H9 (cell line): ENCODE measurements at regions not wholly inside any gene's neighbourhood (a gene's known extent, or its start where the extent isn't known, plus 50 kb on each side); places are given as distances from the start of the nearest gene placed in this dataset.

Experiments used
- DNase-seq: peaks from one replicate; pipeline ENCODE4 v3.0.0-alpha.2; 2017
- H2AFZ ChIP-seq: one replicate; pipeline ENCODE4 v1.6.1; 2013; ENCODE audit warnings: mild to moderate bottlenecking, low read length, control low read depth, moderate library complexity
- H2AK5ac ChIP-seq: 2 replicates; pipeline ENCODE4 v1.6.1; 2013; ENCODE audit warnings: low read length, control low read depth, mixed read lengths; ENCODE audit not compliant: insufficient read length
- H2BK120ac ChIP-seq: one replicate; pipeline ENCODE4 v1.6.1; 2013; ENCODE audit warnings: low read depth, mild to moderate bottlenecking, low read length, control low read depth, inconsistent platforms; ENCODE audit not compliant: poor library complexity, severe bottlenecking
- H2BK12ac ChIP-seq: 2 replicates; pipeline ENCODE4 v1.6.1; 2013; ENCODE audit warnings: low read length, control low read depth, mixed read lengths, low read depth; ENCODE audit not compliant: insufficient read length
- H2BK15ac ChIP-seq: 2 replicates; pipeline ENCODE4 v1.6.1; 2013; ENCODE audit warnings: low read depth, low read length, control low read depth
- H2BK20ac ChIP-seq: one replicate; pipeline ENCODE4 v1.6.1; 2013; ENCODE audit warnings: low read depth, mild to moderate bottlenecking, low read length, control low read depth, inconsistent platforms; ENCODE audit not compliant: poor library complexity, severe bottlenecking
- H2BK5ac ChIP-seq: 2 replicates; pipeline ENCODE4 v1.6.1; 2013; ENCODE audit warnings: low read length, control low read depth, mixed read lengths; ENCODE audit not compliant: insufficient read length
- H3K14ac ChIP-seq: 2 replicates; pipeline ENCODE4 v1.6.1; 2013; ENCODE audit warnings: low read length, control low read depth; ENCODE audit not compliant: insufficient read depth
- H3K18ac ChIP-seq: 2 replicates; pipeline ENCODE4 v1.6.1; 2013; ENCODE audit warnings: low read depth, mild to moderate bottlenecking, mixed read lengths, low read length, control low read depth; ENCODE audit not compliant: insufficient read length
- H3K23ac ChIP-seq: 2 replicates; pipeline ENCODE4 v1.6.1; 2013; ENCODE audit warnings: low read length, control low read depth, mixed read lengths, low read depth; ENCODE audit not compliant: insufficient read length
- H3K23me2 ChIP-seq: 2 replicates; pipeline ENCODE4 v1.6.1; 2013; ENCODE audit warnings: low read depth, mild to moderate bottlenecking, mixed read lengths, low read length, control low read depth; ENCODE audit not compliant: insufficient read length, poor library complexity, severe bottlenecking
- H3K27ac ChIP-seq: 2 replicates; pipeline ENCODE4 v1.5.1; 2013; ENCODE audit warnings: low read length, control low read depth, mixed read lengths, low read depth; ENCODE audit not compliant: insufficient read length
- H3K27me3 ChIP-seq: 2 replicates; pipeline ENCODE4 v1.6.1; 2013; ENCODE audit warnings: low read length, control low read depth, inconsistent platforms; ENCODE audit not compliant: insufficient read depth
- H3K4ac ChIP-seq: 2 replicates; pipeline ENCODE4 v1.6.1; 2013; ENCODE audit warnings: low read depth, mild to moderate bottlenecking, control low read depth, inconsistent platforms, low read length, moderate library complexity
- H3K4me1 ChIP-seq: 2 replicates; pipeline ENCODE4 v1.6.1; 2013; ENCODE audit warnings: low read length, control low read depth, inconsistent platforms; ENCODE audit not compliant: insufficient read depth
- H3K4me2 ChIP-seq: 2 replicates; pipeline ENCODE4 v1.6.1; 2013; ENCODE audit warnings: low read length, control low read depth, mixed read lengths; ENCODE audit not compliant: insufficient read length, insufficient read depth
- H3K56ac ChIP-seq: 2 replicates; pipeline ENCODE4 v1.6.1; 2013; ENCODE audit warnings: low read depth, mild to moderate bottlenecking, mixed read lengths, low read length, control low read depth; ENCODE audit not compliant: insufficient read length
- H3K79me1 ChIP-seq: 2 replicates; pipeline ENCODE4 v1.6.1; 2013; ENCODE audit warnings: low read depth, mild to moderate bottlenecking, moderate library complexity, low read length, control low read depth, inconsistent platforms; ENCODE audit not compliant: insufficient read depth, poor library complexity, severe bottlenecking
- H3K79me2 ChIP-seq: 2 replicates; pipeline ENCODE4 v1.6.1; 2013; ENCODE audit warnings: low read length, control low read depth, inconsistent platforms; ENCODE audit not compliant: insufficient read depth
- H3K9ac ChIP-seq: 2 replicates; pipeline ENCODE4 v1.6.1; 2013; ENCODE audit warnings: low read length, control low read depth, mixed read lengths; ENCODE audit not compliant: insufficient read length; ENCODE audit errors: extremely low read depth
- H3K9me3 ChIP-seq: one replicate; pipeline ENCODE4 v1.6.1; 2013; ENCODE audit warnings: low read depth, low read length, inconsistent platforms; ENCODE audit not compliant: control insufficient read depth
- H3T11ph ChIP-seq: one replicate; pipeline ENCODE4 v1.6.1; 2013; ENCODE audit warnings: mild to moderate bottlenecking, low read length, control low read depth, inconsistent platforms
- H4K20me1 ChIP-seq: one replicate; pipeline ENCODE4 v1.6.1; 2013; ENCODE audit not compliant: control insufficient read depth, insufficient read length, insufficient read depth
- H4K5ac ChIP-seq: 2 replicates; pipeline ENCODE4 v1.6.1; 2013; ENCODE audit warnings: low read depth, mild to moderate bottlenecking, mixed read lengths, low read length, control low read depth; ENCODE audit not compliant: insufficient read length
- H4K8ac ChIP-seq: replicated peaks from 2 replicates; pipeline ENCODE4 v1.6.1; 2013; ENCODE audit warnings: low read length, control low read depth, mixed read lengths, low read depth; ENCODE audit not compliant: insufficient read length
- H4K91ac ChIP-seq: 2 replicates; pipeline ENCODE4 v1.6.1; 2013; ENCODE audit warnings: low read depth, mild to moderate bottlenecking, moderate library complexity, mixed read lengths, low read length, control low read depth; ENCODE audit not compliant: insufficient read length
- H3K27ac Mint-ChIP-seq, 3 experiments: 2 replicates in 2 of 3; 3 replicates in 1 of 3; pipeline ENCODE4 v1.8.0; 2020 to 2021; ENCODE audit warnings: mixed read lengths in 3 of 3, mild to moderate bottlenecking in 1 of 3, moderate library complexity in 1 of 3
- H3K27me3 Mint-ChIP-seq: 2 replicates; pipeline ENCODE4 v1.8.0; 2021; ENCODE audit warnings: low read depth, mild to moderate bottlenecking, moderate library complexity, mixed read lengths
- H3K36me3 Mint-ChIP-seq, 3 experiments: 2 replicates in 2 of 3; 3 replicates in 1 of 3; pipeline ENCODE4 v1.8.0; 2020 to 2021; ENCODE audit warnings: low read depth in 3 of 3, mixed read lengths in 3 of 3; ENCODE audit not compliant: insufficient read depth in 1 of 3
- H3K4me1 Mint-ChIP-seq, 2 experiments: 2 replicates each; pipeline ENCODE4 v1.8.0; 2020; ENCODE audit warnings: mixed read lengths in 2 of 2
- H3K4me3 Mint-ChIP-seq, 2 experiments: 2 replicates in 1 of 2; 3 replicates in 1 of 2; pipeline ENCODE4 v1.8.0; 2020 to 2021; ENCODE audit warnings: mild to moderate bottlenecking in 2 of 2, mixed read lengths in 2 of 2, moderate library complexity in 1 of 2
- H3K9me3 Mint-ChIP-seq, 2 experiments: 2 replicates in 1 of 2; 3 replicates in 1 of 2; pipeline ENCODE4 v1.8.0; 2020; ENCODE audit warnings: mild to moderate bottlenecking in 2 of 2, mixed read lengths in 2 of 2, moderate library complexity in 1 of 2
- WGBS: extraction: QIAGEN DNeasy Blood & Tissue Kit; methylation state at CpG from one replicate; pipeline ENCODE4 v1.1.7; 2013; ENCODE audit warnings: missing lambda C conversion rate, low lambda C conversion rate, mixed read lengths; ENCODE audit not compliant: insufficient read length; ENCODE audit errors: extremely low coverage; 5-methylcytosine and 5-hydroxymethylcytosine counted together
- TF ChIP-seq, protein P1 (sequence below): fragments of 200-600 bp; sonication (generic); conservative IDR thresholded peaks from 3 replicates; pipeline ENCODE4 v1.8.0; 2021; ENCODE audit warnings: antibody characterized with exemption, mild to moderate bottlenecking

DNA sequence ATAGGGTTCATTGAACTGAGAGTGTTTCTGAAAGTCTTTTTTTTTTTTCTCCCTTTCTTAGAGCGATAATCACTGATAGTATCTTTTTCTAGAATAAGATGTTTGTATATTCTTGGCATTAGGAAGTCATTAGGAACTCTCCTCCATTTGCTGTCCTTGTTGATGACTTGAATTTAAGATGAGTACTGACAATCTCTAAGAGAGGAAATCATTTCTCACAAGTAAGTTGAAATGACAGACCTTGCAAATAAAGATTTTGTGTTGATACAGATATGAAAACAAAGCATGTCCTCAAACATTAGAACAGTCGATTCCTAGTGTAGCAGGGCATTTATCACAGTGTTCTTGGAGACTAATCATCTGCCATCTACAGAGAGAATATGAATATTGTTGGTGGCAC lies 458.4 kb upstream of the SYT1 start:
- WGBS: no CpG with 5 or more reads among the region's 2 CpGs
- no peak overlapping the region for H3K4me2 ChIP-seq
- no peaks in the 10 kb centered on the region for H4K20me1 ChIP-seq
- TF ChIP-seq, protein P1, sequence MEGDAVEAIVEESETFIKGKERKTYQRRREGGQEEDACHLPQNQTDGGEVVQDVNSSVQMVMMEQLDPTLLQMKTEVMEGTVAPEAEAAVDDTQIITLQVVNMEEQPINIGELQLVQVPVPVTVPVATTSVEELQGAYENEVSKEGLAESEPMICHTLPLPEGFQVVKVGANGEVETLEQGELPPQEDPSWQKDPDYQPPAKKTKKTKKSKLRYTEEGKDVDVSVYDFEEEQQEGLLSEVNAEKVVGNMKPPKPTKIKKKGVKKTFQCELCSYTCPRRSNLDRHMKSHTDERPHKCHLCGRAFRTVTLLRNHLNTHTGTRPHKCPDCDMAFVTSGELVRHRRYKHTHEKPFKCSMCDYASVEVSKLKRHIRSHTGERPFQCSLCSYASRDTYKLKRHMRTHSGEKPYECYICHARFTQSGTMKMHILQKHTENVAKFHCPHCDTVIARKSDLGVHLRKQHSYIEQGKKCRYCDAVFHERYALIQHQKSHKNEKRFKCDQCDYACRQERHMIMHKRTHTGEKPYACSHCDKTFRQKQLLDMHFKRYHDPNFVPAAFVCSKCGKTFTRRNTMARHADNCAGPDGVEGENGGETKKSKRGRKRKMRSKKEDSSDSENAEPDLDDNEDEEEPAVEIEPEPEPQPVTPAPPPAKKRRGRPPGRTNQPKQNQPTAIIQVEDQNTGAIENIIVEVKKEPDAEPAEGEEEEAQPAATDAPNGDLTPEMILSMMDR: no peak
- H2AFZ ChIP-seq: no peak overlapping the region
- H2BK15ac ChIP-seq: no peak overlapping the region
- peaks cover 5% of the 10 kb centered on the region for H3K4me1 ChIP-seq
- H3K79me2 ChIP-seq: no peaks in the 10 kb centered on the region
- no peak overlapping the region for H2BK5ac ChIP-seq
- no peak overlapping the region for H3K14ac ChIP-seq
- H3T11ph ChIP-seq: no peak overlapping the region
- no peak overlapping the region for H3K9ac ChIP-seq
- no peak overlapping the region for H4K8ac ChIP-seq
- H3K23me2 ChIP-seq: no peaks in the 10 kb centered on the region
- Mint-ChIP-seq H3K36me3 (no peaks in the 10 kb centered on the region), H3K4me3 (no peak overlapping the region), H3K27me3 (no peaks in the 10 kb centered on the region), H3K4me1 (peaks cover 36 to 41% of the 10 kb centered on the region in 2 experiments), H3K9me3 (no peaks in the 10 kb centered on the region), H3K27ac (peak overlapping the region in 2 of 3 experiments; percentile 43 to 57; a peak in 1 of 7 replicates)
- H3K56ac ChIP-seq: no peak overlapping the region
- H4K91ac ChIP-seq: no peak overlapping the region
- H3K23ac ChIP-seq: no peak overlapping the region
- H3K4ac ChIP-seq: no peak overlapping the region
- no peak for DNase-seq
- no peak overlapping the region for H2BK20ac ChIP-seq
- H4K5ac ChIP-seq: no peak overlapping the region
- no peak overlapping the region for H2BK120ac ChIP-seq
- H3K27ac ChIP-seq: no peak overlapping the region
- H3K9me3 ChIP-seq: no peaks in the 10 kb centered on the region
- H3K79me1 ChIP-seq: no peaks in the 10 kb centered on the region
- no peaks in the 10 kb centered on the region for H3K27me3 ChIP-seq
- H2AK5ac ChIP-seq: no peak overlapping the region
- H3K18ac ChIP-seq: no peak overlapping the region
- H2BK12ac ChIP-seq: no peak overlapping the region
